Caco-2 (cell line): ENCODE measurements at regions not wholly inside any gene's neighbourhood (a gene's known extent, or its start where the extent isn't known, plus 50 kb on each side); places are given as distances from the start of the nearest gene placed in this dataset.

Source experiments
- BruUV-seq: library from RNA; stranded (reverse); fragments of 400-500 nt; replicated peaks from 2 replicates; lab custom pipeline; 2021; lab: Mats Ljungman, UMichigan
- CTCF ChIA-PET: fragments of 300-600 bp; sonication (Branson Sonifier 250); formaldehyde crosslinking; loops from one replicate; lab custom pipeline; 2022; ENCODE audit warnings: antibody characterized with exemption; lab: Charles Lee
- POLR2A ChIA-PET: fragments of 300-600 bp; sonication (Branson Sonifier 250); formaldehyde crosslinking; loops from one replicate; lab custom pipeline; 2022; ENCODE audit warnings: antibody characterized with exemption; lab: Charles Lee
- DNase-seq, 2 experiments: peaks; one replicate each; pipeline versions ENCODE4 v3.0.0 to v3.0.0-alpha.2; 2020 to 2022
- H3K27me3 ChIP-seq: replicated peaks from 2 replicates; pipeline ENCODE4 v1.6.0; 2011; ENCODE audit warnings: low read length; ENCODE audit not compliant: control insufficient read depth, insufficient read depth
- H3K36me3 ChIP-seq: 2 replicates; pipeline ENCODE4 v1.5.1; 2011; ENCODE audit warnings: low read length; ENCODE audit not compliant: control insufficient read depth, insufficient read depth
- H3K4me1 ChIP-seq: fragments of 250-450 bp; sonication (Bioruptor Pico); 2 replicates; pipeline ENCODE4 v1.5.1; 2020; ENCODE audit warnings: mild to moderate bottlenecking
- H3K4me3 ChIP-seq: 2 replicates; pipeline ENCODE4 v1.5.1; 2011; ENCODE audit warnings: low read depth, mild to moderate bottlenecking, control low read depth, low read length
- H3K9me3 ChIP-seq: fragments of 250-450 bp; sonication (Bioruptor Pico); 2 replicates; pipeline ENCODE4 v1.5.1; 2020; ENCODE audit warnings: mild to moderate bottlenecking, moderate library complexity
- H3K27ac Mint-ChIP-seq: one replicate; pipeline ENCODE4 v1.8.0; 2022; ENCODE audit warnings: mixed read lengths; ENCODE audit not compliant: unreplicated experiment
- H3K27me3 Mint-ChIP-seq: one replicate; pipeline ENCODE4 v1.8.0; 2022; ENCODE audit warnings: mixed read lengths; ENCODE audit not compliant: insufficient read depth, unreplicated experiment
- H3K36me3 Mint-ChIP-seq: one replicate; pipeline ENCODE4 v1.8.0; 2022; ENCODE audit warnings: mild to moderate bottlenecking, mixed read lengths; ENCODE audit not compliant: insufficient read depth, unreplicated experiment
- H3K4me1 Mint-ChIP-seq: one replicate; pipeline ENCODE4 v1.8.0; 2022; ENCODE audit warnings: low read depth, mixed read lengths; ENCODE audit not compliant: unreplicated experiment
- H3K4me3 Mint-ChIP-seq: one replicate; pipeline ENCODE4 v1.8.0; 2022; ENCODE audit warnings: mild to moderate bottlenecking, moderate library complexity, mixed read lengths; ENCODE audit not compliant: unreplicated experiment
- H3K9me3 Mint-ChIP-seq: one replicate; pipeline ENCODE4 v1.8.0; 2022; ENCODE audit warnings: mixed read lengths; ENCODE audit not compliant: unreplicated experiment
- CTCF ChIP-seq, 2 experiments: fragments of 200-600 bp in 1 of 2; IDR thresholded peaks; 1 replicate in 1 of 2; 2 replicates in 1 of 2; pipeline versions ENCODE4 v1.5.1 to v1.8.0; 2011 to 2022; ENCODE audit warnings: antibody characterized with exemption in 1 of 2, control low read depth in 1 of 2, inconsistent platforms in 1 of 2, low read depth in 1 of 2, low read length in 1 of 2, mild to moderate bottlenecking in 1 of 2, moderate library complexity in 1 of 2; ENCODE audit not compliant: insufficient read depth in 1 of 2, severe bottlenecking in 1 of 2, unreplicated experiment in 1 of 2
- intact Hi-C: fragments of 100-400 bp; cut with micrococcal nuclease; formaldehyde crosslinking; loops from one replicate; pipeline ENCODE4 v1.10.0; 2022; ENCODE audit not compliant: unreplicated experiment

DNA sequence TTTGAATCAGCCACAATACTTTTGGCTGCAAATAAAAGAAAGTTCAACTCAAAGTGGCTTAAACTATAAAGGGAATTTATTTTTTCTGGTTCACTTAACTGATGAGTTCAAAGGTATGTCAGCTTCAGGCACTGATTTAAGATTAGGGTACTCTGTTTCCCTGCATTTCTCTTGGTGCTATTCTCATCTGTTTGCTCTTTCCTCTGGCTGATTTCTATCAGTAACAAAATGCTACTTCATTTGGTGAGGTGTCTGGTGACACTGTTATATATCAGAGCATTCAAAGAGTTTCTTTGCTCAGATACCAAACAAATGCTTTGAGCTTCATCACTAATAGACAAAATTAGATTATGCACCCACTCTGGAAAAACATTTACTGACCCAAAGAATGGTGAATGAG lies 65.9 kb upstream of the HTR4 start:
- ChIA-PET CTCF (no interaction called here), POLR2A (no interaction called here)
- Mint-ChIP-seq H3K36me3 (no peaks in the 10 kb centered on the region), H3K4me1 (no peaks in the 10 kb centered on the region), H3K4me3 (no peak overlapping the region), H3K27ac (no peak overlapping the region), H3K27me3 (peaks cover 9% of the 10 kb centered on the region), H3K9me3 (no peaks in the 10 kb centered on the region)
- no peak overlapping the region for H3K4me3 ChIP-seq
- intact Hi-C loops: no loop called here
- TF ChIP-seq CTCF (IDR thresholded peaks at IDR 0.05; ENCODE audit: insufficient read depth in 1 of 2, low read depth in 1 of 2, low read length in 1 of 2, severe bottlenecking in 1 of 2, unreplicated experiment in 1 of 2): no peak
- H3K36me3 ChIP-seq: no peaks in the 10 kb centered on the region
- DNase-seq: no peak
- H3K9me3 ChIP-seq: no peaks in the 10 kb centered on the region
- no peaks in the 10 kb centered on the region for H3K4me1 ChIP-seq
- BruUV-seq: no TSS peak
- no peaks in the 10 kb centered on the region for H3K27me3 ChIP-seq

DNA sequence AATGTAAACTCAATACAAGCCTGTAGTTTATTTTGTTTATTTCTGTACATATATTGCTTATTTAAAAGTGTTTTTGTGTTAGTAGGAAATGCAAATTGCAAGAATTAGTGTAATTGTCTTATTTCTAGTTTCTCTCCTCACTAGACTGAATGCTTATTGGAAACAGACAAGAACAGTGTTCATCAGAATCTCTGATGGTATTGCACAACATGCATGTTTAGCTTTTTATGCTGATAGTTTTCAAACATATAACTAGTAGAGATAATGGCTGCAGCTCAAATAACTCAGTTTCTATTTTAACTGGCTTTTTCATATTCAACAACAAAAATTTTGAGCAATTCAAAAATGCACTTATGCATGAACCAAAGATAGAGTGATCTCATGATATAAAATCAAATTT lies 68.8 kb upstream of the HTR4 start:
- H3K27me3 Mint-ChIP-seq: peaks cover 13% of the 10 kb centered on the region
- CTCF ChIA-PET: no interaction called here
- no TSS peak for BruUV-seq

GRCh38 chr5:148725675-148726074 lies 71.3 kb upstream of the HTR4 start:
- intact Hi-C loops: no loop called here
- H3K4me1 Mint-ChIP-seq: no peaks in the 10 kb centered on the region
- POLR2A ChIA-PET: no interaction called here
- no peak overlapping the region for H3K27ac Mint-ChIP-seq
- no peak for DNase-seq
- no TSS peak for BruUV-seq
- no peak overlapping the region for H3K4me3 Mint-ChIP-seq
- no peaks in the 10 kb centered on the region for H3K36me3 Mint-ChIP-seq
- no peaks in the 10 kb centered on the region for H3K9me3 Mint-ChIP-seq
- Histone ChIP-seq H3K36me3 (no peaks in the 10 kb centered on the region), H3K4me3 (no peak overlapping the region), H3K4me1 (no peaks in the 10 kb centered on the region), H3K27me3 (no peaks in the 10 kb centered on the region), H3K9me3 (no peaks in the 10 kb centered on the region)
- no peak for TF ChIP-seq CTCF (IDR thresholded peaks at IDR 0.05; ENCODE audit: insufficient read depth in 1 of 2, low read depth in 1 of 2, low read length in 1 of 2, severe bottlenecking in 1 of 2, unreplicated experiment in 1 of 2)
- CTCF ChIA-PET: no interaction called here
- peaks cover 7% of the 10 kb centered on the region for H3K27me3 Mint-ChIP-seq

More for the DNA sequence above, 68.8 kb upstream of the HTR4 start:
- no peak overlapping the region for H3K4me3 Mint-ChIP-seq
- no peaks in the 10 kb centered on the region for H3K9me3 ChIP-seq
- TF ChIP-seq CTCF (IDR thresholded peaks at IDR 0.05; ENCODE audit: insufficient read depth in 1 of 2, low read depth in 1 of 2, low read length in 1 of 2, severe bottlenecking in 1 of 2, unreplicated experiment in 1 of 2): no peak
- no peak overlapping the region for H3K4me3 ChIP-seq
- no peaks in the 10 kb centered on the region for H3K4me1 Mint-ChIP-seq
- no peaks in the 10 kb centered on the region for H3K9me3 Mint-ChIP-seq
- H3K36me3 ChIP-seq: no peaks in the 10 kb centered on the region
- POLR2A ChIA-PET: no interaction called here
- intact Hi-C loops: no loop called here
- DNase-seq: no peak
- no peaks in the 10 kb centered on the region for H3K27me3 ChIP-seq
- no peak overlapping the region for H3K27ac Mint-ChIP-seq
- no peaks in the 10 kb centered on the region for H3K36me3 Mint-ChIP-seq
- H3K4me1 ChIP-seq: no peaks in the 10 kb centered on the region
